Activated naive CD8-positive, alpha-beta T cell treated with anti-CD3 and anti-CD28 coated beads, Interleukin-2, amount 50 U/mL, for 24 hours (primary cell): ENCODE measurements at regions not wholly inside any gene's neighbourhood (a gene's known extent, or its start where the extent isn't known, plus 50 kb on each side); places are given as distances from the start of the nearest gene placed in this dataset.

Experiments used
- ATAC-seq: fragments of 150-1000 bp; cut with Tn5 transposase; one replicate; pipeline ENCODE4 v1.10.0; 2021
- DNase-seq: peaks from one replicate; pipeline ENCODE4 v3.0.0; 2021
- H3K27ac Mint-ChIP-seq: one replicate; pipeline ENCODE4 v1.8.0; 2021; ENCODE audit warnings: mild to moderate bottlenecking, mixed read lengths
- H3K27me3 Mint-ChIP-seq: one replicate; pipeline ENCODE4 v1.8.0; 2021; ENCODE audit warnings: mixed read lengths
- H3K36me3 Mint-ChIP-seq: one replicate; pipeline ENCODE4 v1.8.0; 2021; ENCODE audit warnings: low read depth, mixed read lengths
- H3K4me1 Mint-ChIP-seq: one replicate; pipeline ENCODE4 v1.8.0; 2021; ENCODE audit warnings: mixed read lengths
- H3K4me3 Mint-ChIP-seq: one replicate; pipeline ENCODE4 v1.8.0; 2021; ENCODE audit warnings: mild to moderate bottlenecking, moderate library complexity, mixed read lengths
- H3K9me3 Mint-ChIP-seq: one replicate; pipeline ENCODE4 v1.8.0; 2021; ENCODE audit warnings: mixed read lengths

- no peaks in the 10 kb centered on the region for H3K27me3 Mint-ChIP-seq
- H3K9me3 Mint-ChIP-seq = no peaks in the 10 kb centered on the region
- no peak for DNase-seq
- no peaks in the 10 kb centered on the region for H3K36me3 Mint-ChIP-seq
- no peaks in the 10 kb centered on the region for H3K4me1 Mint-ChIP-seq
- no peak for ATAC-seq
- H3K4me3 Mint-ChIP-seq = no peak overlapping the region
- H3K27ac Mint-ChIP-seq = no peak overlapping the region
Measured at GRCh38 chr1:209073879-209074278, 509.6 kb upstream of the CAMK1G start.

GRCh38 chr1:209074575-209075250, 508.8 kb upstream of the CAMK1G start:
- ATAC-seq (no peak), DNase-seq (no peak)
- no peaks in the 10 kb centered on the region for H3K9me3 Mint-ChIP-seq
- H3K4me1 Mint-ChIP-seq = no peaks in the 10 kb centered on the region
- H3K4me3 Mint-ChIP-seq = no peak overlapping the region
- no peak overlapping the region for H3K27ac Mint-ChIP-seq
- H3K27me3 Mint-ChIP-seq = no peaks in the 10 kb centered on the region
- H3K36me3 Mint-ChIP-seq = no peaks in the 10 kb centered on the region

DNA sequence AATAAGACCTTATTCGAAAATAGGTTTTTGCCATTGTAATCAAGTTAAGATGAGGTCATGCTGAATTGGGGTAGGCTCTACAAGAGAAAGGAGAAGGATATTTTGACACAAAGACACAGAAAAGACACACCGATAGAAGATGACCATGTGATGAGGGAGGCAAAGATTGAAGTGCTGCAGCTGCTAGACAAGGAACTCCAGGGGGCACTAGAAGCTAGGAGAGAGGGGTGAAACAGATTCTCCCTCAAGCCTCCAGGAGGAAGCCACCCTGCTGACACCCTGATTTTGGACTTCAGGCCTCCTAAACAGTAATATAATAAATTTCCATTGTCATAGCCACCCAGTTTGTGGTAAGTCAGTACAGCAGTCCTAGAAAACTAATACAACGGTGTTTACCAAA, 506.8 kb upstream of the CAMK1G start:
- Mint-ChIP-seq H3K9me3 (no peaks in the 10 kb centered on the region), H3K27ac (no peak overlapping the region), H3K27me3 (no peaks in the 10 kb centered on the region), H3K4me3 (no peak overlapping the region), H3K36me3 (no peaks in the 10 kb centered on the region), H3K4me1 (no peaks in the 10 kb centered on the region)
- no peak for ATAC-seq
- no peak for DNase-seq

DNA sequence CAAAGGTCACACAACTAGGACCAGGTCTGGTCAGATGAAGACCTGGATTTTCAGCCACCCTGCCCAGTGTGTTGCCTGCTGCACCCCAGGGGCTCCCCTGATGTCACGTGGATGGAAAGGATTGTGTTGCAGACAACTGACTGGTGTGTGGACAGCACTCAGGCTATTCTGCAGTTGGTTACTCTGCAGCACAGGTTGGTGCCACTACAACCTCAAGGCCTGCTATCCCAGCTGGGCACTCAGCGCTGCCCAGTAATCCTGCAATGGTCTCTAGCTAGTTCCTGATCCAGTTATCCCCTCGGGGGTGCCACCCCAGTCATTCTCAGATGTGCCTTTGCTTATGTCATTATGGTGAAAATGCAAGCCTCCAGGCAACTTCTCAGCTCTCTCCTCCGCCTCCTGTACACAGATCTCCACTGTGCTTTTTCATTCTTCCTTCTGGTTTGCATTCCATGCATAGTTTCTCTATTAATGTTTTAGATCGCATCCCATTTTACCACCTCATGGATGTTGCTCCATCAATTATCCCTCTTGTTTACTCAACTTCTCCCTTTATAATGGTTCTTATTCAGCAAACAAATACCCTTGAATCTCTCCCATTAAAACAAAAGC, 503.2 kb upstream of the CAMK1G start:
- H3K27me3 Mint-ChIP-seq = no peaks in the 10 kb centered on the region
- DNase-seq = no peak
- H3K4me3 Mint-ChIP-seq = no peak overlapping the region
- ATAC-seq = no peak
- no peak overlapping the region for H3K27ac Mint-ChIP-seq
- no peaks in the 10 kb centered on the region for H3K9me3 Mint-ChIP-seq
- no peaks in the 10 kb centered on the region for H3K36me3 Mint-ChIP-seq
- H3K4me1 Mint-ChIP-seq = no peaks in the 10 kb centered on the region

- H3K4me1 Mint-ChIP-seq = no peaks in the 10 kb centered on the region
- ATAC-seq (no peak), DNase-seq (no peak)
- H3K4me3 Mint-ChIP-seq = no peak overlapping the region
- H3K36me3 Mint-ChIP-seq = no peaks in the 10 kb centered on the region
- H3K27me3 Mint-ChIP-seq = no peaks in the 10 kb centered on the region
- H3K9me3 Mint-ChIP-seq = no peaks in the 10 kb centered on the region
- no peak overlapping the region for H3K27ac Mint-ChIP-seq
Measured at GRCh38 chr1:209086486-209087192, 496.9 kb upstream of the CAMK1G start.

DNA sequence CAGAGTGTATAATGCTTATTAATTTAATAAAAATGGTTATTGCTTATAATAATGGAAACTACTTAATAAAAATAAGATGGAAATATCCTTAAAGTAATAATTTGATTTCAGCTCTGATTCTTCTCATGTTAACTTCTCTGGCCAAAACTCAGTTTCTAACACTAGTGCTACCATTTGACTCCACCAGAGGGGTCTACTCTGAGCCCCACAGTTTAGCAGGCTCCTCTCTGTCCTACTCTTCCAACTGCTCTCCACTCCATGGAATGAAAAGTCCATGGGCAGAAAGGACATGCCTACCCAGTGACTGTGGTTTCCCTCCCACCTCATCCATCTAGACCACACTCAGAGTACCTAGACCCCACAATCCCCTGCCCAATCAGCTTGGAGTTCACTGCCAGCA, 489.1 kb upstream of the CAMK1G start:
- no peak for DNase-seq
- Mint-ChIP-seq H3K27me3 (no peaks in the 10 kb centered on the region), H3K4me3 (no peak overlapping the region), H3K9me3 (no peaks in the 10 kb centered on the region), H3K4me1 (no peaks in the 10 kb centered on the region), H3K36me3 (no peaks in the 10 kb centered on the region), H3K27ac (no peak overlapping the region)
- no peak for ATAC-seq

DNA sequence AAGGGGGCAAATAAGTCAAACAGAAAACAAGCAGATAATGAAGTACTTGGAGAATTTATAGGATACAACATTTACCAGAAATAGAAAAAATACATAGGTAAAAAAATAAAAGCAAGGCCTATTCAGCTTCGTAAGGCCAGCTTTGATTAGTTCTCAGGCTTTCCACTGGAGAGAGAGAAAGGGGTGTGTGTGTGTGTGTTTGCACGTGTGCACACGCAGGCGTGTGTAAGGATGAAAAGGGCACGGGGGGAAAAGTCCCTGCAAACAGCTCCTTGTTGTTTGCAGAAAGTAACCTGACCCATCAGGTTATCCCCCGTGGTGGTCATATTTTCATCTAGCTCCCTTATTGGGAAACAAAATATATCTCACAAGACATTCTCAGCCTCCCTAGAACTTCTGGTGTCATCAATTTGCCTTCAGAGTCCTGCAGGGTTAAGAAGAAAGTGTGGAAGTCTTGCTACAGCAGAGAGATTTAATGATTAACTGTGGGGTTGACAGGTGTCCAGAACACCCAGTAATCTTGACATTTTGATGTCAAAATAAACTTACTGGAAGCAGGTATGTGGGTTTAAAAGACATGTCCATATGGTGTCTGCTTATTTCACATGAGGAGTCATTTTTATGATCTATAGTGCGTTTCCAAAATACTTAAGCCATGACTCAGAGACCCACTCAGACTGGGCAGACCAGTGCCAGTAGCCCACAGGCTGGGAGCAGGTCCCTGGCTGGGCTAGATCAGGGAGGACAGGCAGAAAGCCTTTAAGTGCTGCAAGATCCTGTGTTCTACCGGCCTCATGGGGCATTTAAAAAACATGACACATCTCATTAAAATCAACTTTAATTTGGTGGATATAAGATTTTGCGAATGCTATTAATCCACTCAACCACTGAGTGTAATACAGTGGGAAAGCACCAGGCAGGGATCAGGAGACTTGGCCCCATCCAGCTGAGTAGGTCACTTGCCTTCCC, 487.6 kb upstream of the CAMK1G start:
- H3K36me3 Mint-ChIP-seq = no peaks in the 10 kb centered on the region
- H3K4me1 Mint-ChIP-seq = no peaks in the 10 kb centered on the region
- ATAC-seq (no peak), DNase-seq (no peak)
- no peak overlapping the region for H3K27ac Mint-ChIP-seq
- H3K4me3 Mint-ChIP-seq = no peak overlapping the region
- no peaks in the 10 kb centered on the region for H3K27me3 Mint-ChIP-seq
- no peaks in the 10 kb centered on the region for H3K9me3 Mint-ChIP-seq

GRCh38 chr1:209100460-209100859, 483.1 kb upstream of the CAMK1G start:
- no peak overlapping the region for H3K27ac Mint-ChIP-seq
- ATAC-seq (no peak), DNase-seq (no peak)
- no peaks in the 10 kb centered on the region for H3K4me1 Mint-ChIP-seq
- H3K9me3 Mint-ChIP-seq = no peaks in the 10 kb centered on the region
- no peaks in the 10 kb centered on the region for H3K36me3 Mint-ChIP-seq
- no peak overlapping the region for H3K4me3 Mint-ChIP-seq
- peaks cover 2% of the 10 kb centered on the region for H3K27me3 Mint-ChIP-seq

- peaks cover 2% of the 10 kb centered on the region for H3K27me3 Mint-ChIP-seq
- H3K36me3 Mint-ChIP-seq = no peaks in the 10 kb centered on the region
- H3K9me3 Mint-ChIP-seq = no peaks in the 10 kb centered on the region
- no peak overlapping the region for H3K4me3 Mint-ChIP-seq
- no peak for DNase-seq
- ATAC-seq = no peak
- H3K27ac Mint-ChIP-seq = no peak overlapping the region
- no peaks in the 10 kb centered on the region for H3K4me1 Mint-ChIP-seq
Measured at GRCh38 chr1:209101106-209101505, 482.4 kb upstream of the CAMK1G start.

DNA sequence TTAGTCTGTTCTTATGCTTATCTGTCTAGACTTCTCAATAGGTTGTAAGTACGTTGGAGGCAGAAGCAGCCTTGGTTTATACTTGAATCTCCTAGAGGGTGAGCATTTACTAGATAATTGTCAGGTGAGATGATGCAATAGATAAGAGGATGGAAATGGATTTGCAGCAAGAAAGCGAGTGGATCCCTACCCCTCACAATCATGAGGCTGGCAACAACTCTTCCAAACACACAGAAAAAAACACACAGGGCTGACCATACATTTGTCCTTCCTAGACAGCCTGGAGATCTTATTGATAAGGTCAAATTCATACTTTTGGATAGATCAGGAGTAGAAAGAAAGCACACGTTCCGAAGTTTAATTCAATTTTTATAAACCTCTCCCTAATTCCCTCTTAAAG, 481.4 kb upstream of the CAMK1G start:
- no peaks in the 10 kb centered on the region for H3K9me3 Mint-ChIP-seq

DNA sequence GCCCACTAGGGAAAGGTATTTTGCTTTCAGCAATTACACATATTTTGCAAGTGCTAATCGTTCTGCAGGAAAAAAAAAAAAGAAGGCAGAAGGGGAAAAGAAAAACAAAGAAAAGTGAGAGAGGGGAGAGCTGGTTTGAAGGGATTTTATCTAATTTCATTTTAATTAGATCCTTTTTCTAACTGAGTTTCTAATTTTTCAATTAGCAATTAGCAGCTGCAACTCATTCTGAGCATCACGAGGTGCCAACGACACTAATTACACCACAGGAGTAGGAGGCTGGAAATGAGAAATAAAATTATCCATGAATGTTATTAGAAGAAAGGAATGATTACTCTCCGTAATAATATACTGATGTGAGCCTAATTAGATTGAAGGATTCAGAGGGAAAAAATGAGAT, 481.0 kb upstream of the CAMK1G start:
- Mint-ChIP-seq H3K36me3 (no peaks in the 10 kb centered on the region), H3K27me3 (peaks cover 2% of the 10 kb centered on the region), H3K9me3 (no peaks in the 10 kb centered on the region), H3K4me1 (no peaks in the 10 kb centered on the region), H3K4me3 (no peak overlapping the region), H3K27ac (no peak overlapping the region)
- ATAC-seq (no peak), DNase-seq (no peak)

More for the DNA sequence above, 481.4 kb upstream of the CAMK1G start:
- ATAC-seq (no peak), DNase-seq (no peak)
- peaks cover 2% of the 10 kb centered on the region for H3K27me3 Mint-ChIP-seq
- H3K27ac Mint-ChIP-seq = no peak overlapping the region
- no peaks in the 10 kb centered on the region for H3K4me1 Mint-ChIP-seq
- no peaks in the 10 kb centered on the region for H3K36me3 Mint-ChIP-seq
- no peak overlapping the region for H3K4me3 Mint-ChIP-seq

DNA sequence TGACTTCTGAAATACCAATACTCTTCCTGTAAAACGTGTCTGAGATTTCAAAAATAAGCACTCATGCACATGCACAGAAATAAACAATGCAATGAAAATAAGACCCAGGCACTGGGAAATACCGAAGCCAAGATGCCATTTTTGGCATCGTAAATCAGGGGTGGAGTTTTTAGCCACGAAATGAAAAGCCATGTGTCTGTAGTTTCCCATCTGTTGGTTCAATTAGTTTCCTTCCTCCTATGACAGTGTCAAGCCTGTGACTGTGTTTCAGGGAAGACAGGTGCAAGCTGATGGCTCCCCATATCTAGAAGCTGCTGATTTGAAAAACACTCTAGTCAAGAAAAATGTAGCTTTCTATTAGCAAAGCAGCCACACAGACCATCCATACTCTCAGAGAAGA, 480.4 kb upstream of the CAMK1G start:
- H3K27ac Mint-ChIP-seq = no peak overlapping the region
- DNase-seq (no peak), ATAC-seq (no peak)
- no peak overlapping the region for H3K4me3 Mint-ChIP-seq
- H3K9me3 Mint-ChIP-seq = no peaks in the 10 kb centered on the region
- H3K36me3 Mint-ChIP-seq = no peaks in the 10 kb centered on the region
- H3K27me3 Mint-ChIP-seq = peaks cover 2% of the 10 kb centered on the region
- H3K4me1 Mint-ChIP-seq = no peaks in the 10 kb centered on the region

GRCh38 chr1:209104646-209105045, 478.9 kb upstream of the CAMK1G start:
- Mint-ChIP-seq H3K27ac (no peak overlapping the region), H3K9me3 (no peaks in the 10 kb centered on the region), H3K4me3 (no peak overlapping the region), H3K36me3 (no peaks in the 10 kb centered on the region), H3K4me1 (no peaks in the 10 kb centered on the region), H3K27me3 (peaks cover 3% of the 10 kb centered on the region)
- ATAC-seq = no peak
- DNase-seq = no peak

- Mint-ChIP-seq H3K27ac (no peak overlapping the region), H3K4me1 (no peaks in the 10 kb centered on the region), H3K4me3 (no peak overlapping the region), H3K36me3 (no peaks in the 10 kb centered on the region), H3K27me3 (peaks cover 3% of the 10 kb centered on the region), H3K9me3 (no peaks in the 10 kb centered on the region)
- DNase-seq (no peak), ATAC-seq (no peak)
Measured at GRCh38 chr1:209105701-209106100, 477.8 kb upstream of the CAMK1G start.
